ENCODE measurements at regions not wholly inside any gene's neighbourhood (a gene's known extent, or its start where the extent isn't known, plus 50 kb on each side); places are given as distances from the start of the nearest gene placed in this dataset.
"Not testable (repeated sequence)": the region's sequence is repeated elsewhere in the genome, so short reads cannot be mapped to it uniquely, and the experiment has no call there.

- H3K27ac ChIP-seq = no peak overlapping the region
- no peaks in the 10 kb centered on the region for H3K36me3 ChIP-seq
- H3K4me3 ChIP-seq = no peak overlapping the region
- H3K4me1 ChIP-seq = no peaks in the 10 kb centered on the region
- no peaks in the 10 kb centered on the region for H3K9me3 ChIP-seq
- TF ChIP-seq POLR2A (IDR thresholded peaks at IDR 0.05) = no peak
- H3K27me3 ChIP-seq = no peaks in the 10 kb centered on the region
- DNase-seq = no peak
Observed at GRCh38 chr5:135745897-135746500, 88.5 kb upstream of the SLC25A48 start.

DNA sequence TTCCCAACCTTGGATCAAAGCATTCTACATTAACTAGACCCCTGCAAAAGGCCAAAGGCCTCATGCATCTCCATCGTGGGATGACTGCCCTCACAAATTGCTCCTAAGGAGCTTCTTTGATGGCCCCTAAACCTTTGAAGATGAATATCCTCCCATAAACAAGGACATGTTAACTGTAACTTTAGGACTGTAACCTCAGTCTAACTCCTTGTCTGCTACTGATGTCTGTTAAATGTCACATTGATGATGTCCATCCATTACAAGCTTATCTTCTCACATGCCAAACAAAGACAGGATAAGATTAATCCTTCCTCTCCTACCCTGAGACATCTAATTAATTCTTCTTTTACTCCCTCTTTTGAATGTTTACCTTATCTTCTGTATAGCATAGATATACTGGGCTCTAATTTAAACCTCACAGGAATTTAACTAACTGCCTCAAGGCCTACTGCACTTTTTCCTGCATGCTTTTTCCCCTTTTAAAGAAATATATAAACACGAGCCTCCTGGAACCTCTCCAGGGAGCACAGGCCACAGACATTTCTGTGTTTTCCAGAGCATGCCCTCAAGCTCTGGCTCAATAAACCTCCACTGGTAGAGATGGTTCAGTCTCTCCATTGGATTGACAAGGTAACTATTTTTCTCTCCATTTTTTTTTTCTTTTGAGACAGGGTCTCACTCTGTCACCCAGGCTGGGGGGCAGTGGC, 90.6 kb upstream of the SLC25A48 start:
- Histone ChIP-seq H3K27me3 (no peaks in the 10 kb centered on the region), H3K4me1 (peaks cover 0 to 6% (median 0%) of the 10 kb centered on the region in 4 donors), H3K27ac (no peak overlapping the region), H3K4me3 (no peak overlapping the region), H3K9me3 (no peaks in the 10 kb centered on the region), H3K36me3 (no peaks in the 10 kb centered on the region)
- DNase-seq = no peak
- TF ChIP-seq CTCF (IDR thresholded peaks at IDR 0.05) (no peak), POLR2A (IDR thresholded peaks at IDR 0.05) (no peak)

DNA sequence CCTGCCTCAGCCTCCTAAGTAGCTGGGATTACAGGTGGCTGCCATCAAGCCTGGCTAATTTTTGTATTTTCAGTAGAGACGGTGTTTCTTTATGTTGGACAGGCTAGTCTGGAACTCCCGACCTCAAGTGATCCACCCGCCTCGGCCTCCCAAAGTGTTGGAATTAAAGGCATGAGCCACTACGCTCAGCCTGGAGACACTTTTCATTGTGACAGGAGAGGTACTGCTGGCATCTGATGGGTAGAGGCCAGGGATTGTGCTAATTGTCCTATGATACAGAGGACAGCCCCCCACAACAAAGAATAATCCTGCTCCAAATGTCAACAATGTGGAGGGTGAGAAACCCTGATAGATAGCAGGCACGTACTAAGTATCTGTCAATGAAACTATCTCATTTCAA, 91.3 kb upstream of the SLC25A48 start:
- Histone ChIP-seq H3K27me3 (no peaks in the 10 kb centered on the region), H3K9me3 (no peaks in the 10 kb centered on the region), H3K36me3 (no peaks in the 10 kb centered on the region), H3K4me3 (no peak overlapping the region), H3K27ac (no peak overlapping the region), H3K4me1 (peaks cover 0 to 6% (median 0%) of the 10 kb centered on the region in 4 donors)
- TF ChIP-seq POLR2A (IDR thresholded peaks at IDR 0.05) (no peak), CTCF (IDR thresholded peaks at IDR 0.05) (no peak)
- no peak for DNase-seq

- H3K27me3 ChIP-seq, H3K36me3 ChIP-seq, H3K27ac ChIP-seq, H3K9me3 ChIP-seq, DNase-seq, H3K4me3 ChIP-seq, H3K4me1 ChIP-seq: not testable (repeated sequence)
Observed at GRCh38 chr5:135742240-135742639, 92.2 kb upstream of the SLC25A48 start.

GRCh38 chr5:135741040-135741439, 93.4 kb upstream of the SLC25A48 start:
- Histone ChIP-seq H3K9me3 (no peaks in the 10 kb centered on the region), H3K4me3 (no peak overlapping the region), H3K27ac (no peak overlapping the region), H3K4me1 (peaks cover 0 to 6% (median 0%) of the 10 kb centered on the region in 4 donors), H3K27me3 (no peaks in the 10 kb centered on the region), H3K36me3 (no peaks in the 10 kb centered on the region)
- DNase-seq = no peak
- TF ChIP-seq CTCF (IDR thresholded peaks at IDR 0.05) (no peak), POLR2A (IDR thresholded peaks at IDR 0.05) (no peak)

DNA sequence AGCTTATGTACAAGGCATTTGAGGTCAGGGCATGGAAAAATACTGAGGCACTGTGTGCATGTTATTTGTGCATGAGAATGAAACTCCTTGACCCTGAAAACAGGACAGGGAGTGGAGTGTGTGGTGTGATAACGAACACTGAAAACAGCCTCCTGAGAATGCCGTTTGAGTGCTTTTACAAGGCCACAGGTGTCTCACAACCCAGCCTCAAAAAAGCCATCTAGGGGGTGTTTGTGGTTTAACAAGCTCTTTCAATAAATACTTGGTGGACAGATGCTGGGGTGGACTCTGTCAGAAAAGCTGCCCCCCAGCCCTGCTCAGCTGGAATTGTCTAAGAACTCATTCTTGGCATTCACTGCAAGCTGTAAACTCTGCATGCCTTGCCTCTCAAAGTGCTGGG, 94.0 kb upstream of the SLC25A48 start:
- Histone ChIP-seq H3K36me3 (no peaks in the 10 kb centered on the region), H3K9me3 (no peaks in the 10 kb centered on the region), H3K4me1 (peaks cover 0 to 6% (median 0%) of the 10 kb centered on the region in 4 donors), H3K4me3 (no peak overlapping the region), H3K27ac (no peak overlapping the region), H3K27me3 (no peaks in the 10 kb centered on the region)
- no peak for DNase-seq
- TF ChIP-seq POLR2A (IDR thresholded peaks at IDR 0.05) (no peak), CTCF (IDR thresholded peaks at IDR 0.05) (no peak)
